PC-3 (cell line): ENCODE measurements at regions not wholly inside any gene's neighbourhood (a gene's known extent, or its start where the extent isn't known, plus 50 kb on each side); places are given as distances from the start of the nearest gene placed in this dataset.

Experiments
- EZH2 ChIP-seq: fragments of 300-600 bp; sonication (generic); IDR thresholded peaks from one replicate; pipeline ENCODE4 v1.6.1; 2017; ENCODE audit warnings: antibody characterized with exemption, mild to moderate bottlenecking, low read length; ENCODE audit not compliant: unreplicated experiment
- EZH2phosphoT487 ChIP-seq: fragments of 300-600 bp; sonication (generic); IDR thresholded peaks from 2 replicates; pipeline ENCODE4 v1.6.1; 2018; ENCODE audit warnings: mild to moderate bottlenecking, antibody characterized with exemption, low read length, borderline replicate concordance
- TF ChIP-seq, protein P1 (sequence below): fragments of 300-600 bp; sonication (generic); conservative IDR thresholded peaks from 2 replicates; pipeline ENCODE4 v1.5.1; 2017; ENCODE audit warnings: antibody characterized with exemption, low read depth, mild to moderate bottlenecking, low read length

DNA sequence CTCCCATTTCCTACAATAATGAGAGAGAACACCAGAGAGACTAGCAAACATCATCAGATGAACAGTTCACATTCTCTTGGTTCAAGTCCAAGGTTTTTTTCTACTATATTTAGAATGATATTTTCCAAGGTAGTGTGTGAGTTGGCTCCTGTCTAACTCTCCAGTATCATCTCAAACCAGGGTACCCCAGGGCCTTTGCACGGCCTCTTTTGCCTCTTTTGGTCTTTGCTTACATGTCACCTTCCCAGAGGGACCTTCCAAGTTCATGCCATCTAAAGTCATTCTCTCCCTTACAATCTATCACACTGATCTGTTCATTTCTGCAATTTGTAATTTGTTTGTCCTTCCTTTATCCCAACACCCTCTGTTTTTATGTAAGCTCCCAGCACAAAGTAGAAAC lies 264.5 kb downstream of the VRK1 start:
- TF ChIP-seq, protein P1, sequence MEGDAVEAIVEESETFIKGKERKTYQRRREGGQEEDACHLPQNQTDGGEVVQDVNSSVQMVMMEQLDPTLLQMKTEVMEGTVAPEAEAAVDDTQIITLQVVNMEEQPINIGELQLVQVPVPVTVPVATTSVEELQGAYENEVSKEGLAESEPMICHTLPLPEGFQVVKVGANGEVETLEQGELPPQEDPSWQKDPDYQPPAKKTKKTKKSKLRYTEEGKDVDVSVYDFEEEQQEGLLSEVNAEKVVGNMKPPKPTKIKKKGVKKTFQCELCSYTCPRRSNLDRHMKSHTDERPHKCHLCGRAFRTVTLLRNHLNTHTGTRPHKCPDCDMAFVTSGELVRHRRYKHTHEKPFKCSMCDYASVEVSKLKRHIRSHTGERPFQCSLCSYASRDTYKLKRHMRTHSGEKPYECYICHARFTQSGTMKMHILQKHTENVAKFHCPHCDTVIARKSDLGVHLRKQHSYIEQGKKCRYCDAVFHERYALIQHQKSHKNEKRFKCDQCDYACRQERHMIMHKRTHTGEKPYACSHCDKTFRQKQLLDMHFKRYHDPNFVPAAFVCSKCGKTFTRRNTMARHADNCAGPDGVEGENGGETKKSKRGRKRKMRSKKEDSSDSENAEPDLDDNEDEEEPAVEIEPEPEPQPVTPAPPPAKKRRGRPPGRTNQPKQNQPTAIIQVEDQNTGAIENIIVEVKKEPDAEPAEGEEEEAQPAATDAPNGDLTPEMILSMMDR = no peak
- TF ChIP-seq EZH2 (no peak), EZH2phosphoT487 (no peak)
